Choroid plexus epithelial cell (primary cell): ENCODE measurements at regions not wholly inside any gene's neighbourhood (a gene's known extent, or its start where the extent isn't known, plus 50 kb on each side); places are given as distances from the start of the nearest gene placed in this dataset.

Experiments used
- DNase-seq: peaks from one replicate; pipeline ENCODE4 v3.0.0-alpha.2; 2010; ENCODE audit warnings: low read depth
- H3K4me3 ChIP-seq: 2 replicates; pipeline ENCODE4 v1.5.1; 2011; ENCODE audit warnings: low read depth, mild to moderate bottlenecking, control low read depth, low read length, moderate library complexity
- TF ChIP-seq, protein P1 (sequence below): conservative IDR thresholded peaks from 2 replicates; pipeline ENCODE4 v1.5.1; 2011; ENCODE audit warnings: low read depth, mild to moderate bottlenecking, control low read depth, inconsistent platforms, low read length, moderate library complexity

DNA sequence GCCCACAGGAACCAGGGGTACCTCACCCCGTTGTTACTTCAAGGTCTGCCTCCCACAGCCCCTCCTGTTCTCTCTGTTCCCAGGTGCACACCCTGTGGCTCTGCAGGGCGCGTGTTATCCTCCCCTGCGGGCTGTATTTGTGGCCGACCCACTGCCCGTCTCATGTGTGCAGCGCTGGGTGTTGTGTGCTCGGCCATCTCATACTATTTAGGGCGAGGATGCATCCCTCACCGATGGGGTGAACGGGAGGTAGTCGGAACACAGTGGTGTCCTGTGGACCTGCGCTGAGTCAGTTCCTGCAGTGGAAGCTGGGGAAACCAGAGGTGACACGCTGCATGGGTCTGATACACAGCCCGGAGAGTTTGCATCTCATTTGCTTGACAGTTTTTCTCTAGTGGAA, 94.5 kb upstream of the SULF2 start:
- TF ChIP-seq, protein P1, sequence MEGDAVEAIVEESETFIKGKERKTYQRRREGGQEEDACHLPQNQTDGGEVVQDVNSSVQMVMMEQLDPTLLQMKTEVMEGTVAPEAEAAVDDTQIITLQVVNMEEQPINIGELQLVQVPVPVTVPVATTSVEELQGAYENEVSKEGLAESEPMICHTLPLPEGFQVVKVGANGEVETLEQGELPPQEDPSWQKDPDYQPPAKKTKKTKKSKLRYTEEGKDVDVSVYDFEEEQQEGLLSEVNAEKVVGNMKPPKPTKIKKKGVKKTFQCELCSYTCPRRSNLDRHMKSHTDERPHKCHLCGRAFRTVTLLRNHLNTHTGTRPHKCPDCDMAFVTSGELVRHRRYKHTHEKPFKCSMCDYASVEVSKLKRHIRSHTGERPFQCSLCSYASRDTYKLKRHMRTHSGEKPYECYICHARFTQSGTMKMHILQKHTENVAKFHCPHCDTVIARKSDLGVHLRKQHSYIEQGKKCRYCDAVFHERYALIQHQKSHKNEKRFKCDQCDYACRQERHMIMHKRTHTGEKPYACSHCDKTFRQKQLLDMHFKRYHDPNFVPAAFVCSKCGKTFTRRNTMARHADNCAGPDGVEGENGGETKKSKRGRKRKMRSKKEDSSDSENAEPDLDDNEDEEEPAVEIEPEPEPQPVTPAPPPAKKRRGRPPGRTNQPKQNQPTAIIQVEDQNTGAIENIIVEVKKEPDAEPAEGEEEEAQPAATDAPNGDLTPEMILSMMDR = no peak
- H3K4me3 ChIP-seq = no peak overlapping the region
- no peak for DNase-seq

DNA sequence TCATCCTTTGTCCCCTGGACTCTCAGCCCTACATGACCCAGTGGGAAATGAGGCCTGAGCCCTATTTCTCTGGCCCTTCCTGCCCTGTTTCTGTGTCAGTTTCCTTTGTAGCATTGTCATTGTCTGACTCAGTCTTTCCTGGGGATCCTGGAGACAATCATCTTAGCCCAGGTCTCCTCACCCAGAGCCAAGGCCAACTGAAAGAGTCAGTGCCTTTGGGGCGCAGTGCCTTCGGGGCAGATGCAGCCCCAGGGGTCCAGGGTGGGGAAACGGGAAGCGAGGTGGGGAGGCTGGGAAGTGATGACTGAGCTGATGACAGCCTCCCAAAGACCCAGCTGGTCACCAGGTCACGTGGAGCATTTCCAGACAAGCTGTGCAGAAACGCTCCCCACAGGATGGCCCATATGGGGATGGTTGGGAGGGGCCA, 93.3 kb upstream of the SULF2 start:
- TF ChIP-seq, protein P1 = no peak
- H3K4me3 ChIP-seq = no peak overlapping the region
- no peak for DNase-seq

- H3K4me3 ChIP-seq = no peak overlapping the region
- no peak for DNase-seq
- TF ChIP-seq, protein P1 = no peak
Measured at GRCh38 chr20:47876311-47877088, 91.2 kb upstream of the SULF2 start.

- H3K4me3 ChIP-seq = no peak overlapping the region
- TF ChIP-seq, protein P1 = no peak
- peak; percentile 65 for DNase-seq
Measured at GRCh38 chr20:47875297-47876025, 90.2 kb upstream of the SULF2 start.

- TF ChIP-seq, protein P1 = no peak
- no peak for DNase-seq
- H3K4me3 ChIP-seq = no peak overlapping the region
Measured at GRCh38 chr20:47872341-47872740, 87.1 kb upstream of the SULF2 start.

GRCh38 chr20:47870475-47870874, 85.2 kb upstream of the SULF2 start:
- no peak overlapping the region for H3K4me3 ChIP-seq
- TF ChIP-seq, protein P1 = no peak
- no peak for DNase-seq

- DNase-seq = no peak
- TF ChIP-seq, protein P1 = no peak
- no peak overlapping the region for H3K4me3 ChIP-seq
Measured at GRCh38 chr20:47868744-47869143, 83.5 kb upstream of the SULF2 start.
